ENCODE measurements at regions not wholly inside any gene's neighbourhood (a gene's known extent, or its start where the extent isn't known, plus 50 kb on each side); places are given as distances from the start of the nearest gene placed in this dataset.
"Not testable (repeated sequence)": the region's sequence is repeated elsewhere in the genome, so short reads cannot be mapped to it uniquely, and the experiment has no call there.

DNA sequence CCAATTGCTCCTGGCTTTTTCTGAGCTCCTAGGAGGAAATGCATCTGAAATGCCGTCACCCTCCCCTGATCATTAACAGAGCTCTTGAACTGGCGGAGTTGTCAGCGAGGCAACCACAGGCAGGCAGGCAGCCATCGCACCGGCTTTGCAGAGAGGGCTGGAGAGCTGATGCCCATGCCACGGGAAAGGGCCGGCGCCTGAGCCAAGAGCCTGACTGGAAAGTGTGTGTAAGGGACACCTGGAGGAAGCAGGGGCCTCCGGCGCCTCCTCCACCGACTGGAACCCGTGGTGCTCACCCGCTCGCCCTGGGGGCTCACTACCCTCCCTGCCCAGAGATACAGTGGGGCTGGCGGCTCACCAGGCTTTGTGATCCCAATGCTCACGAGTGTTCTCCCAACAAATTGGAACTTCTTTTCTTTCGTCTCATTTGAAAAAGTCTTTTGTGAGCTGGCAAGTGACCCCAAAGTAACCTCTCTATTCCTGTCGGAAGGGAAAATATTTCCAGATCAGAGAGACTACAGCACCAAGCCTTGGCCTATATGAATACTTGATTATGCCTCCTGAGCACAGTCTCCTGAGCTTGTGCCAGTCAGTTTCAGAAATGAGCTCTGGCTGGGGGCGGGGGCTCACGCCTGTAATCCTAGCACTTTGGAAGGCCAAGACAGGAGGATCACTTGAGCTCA lies 97.7 kb upstream of the SLC25A33 start:
- no peak for DNase-seq (ENCODE audit: low read depth)

DNA sequence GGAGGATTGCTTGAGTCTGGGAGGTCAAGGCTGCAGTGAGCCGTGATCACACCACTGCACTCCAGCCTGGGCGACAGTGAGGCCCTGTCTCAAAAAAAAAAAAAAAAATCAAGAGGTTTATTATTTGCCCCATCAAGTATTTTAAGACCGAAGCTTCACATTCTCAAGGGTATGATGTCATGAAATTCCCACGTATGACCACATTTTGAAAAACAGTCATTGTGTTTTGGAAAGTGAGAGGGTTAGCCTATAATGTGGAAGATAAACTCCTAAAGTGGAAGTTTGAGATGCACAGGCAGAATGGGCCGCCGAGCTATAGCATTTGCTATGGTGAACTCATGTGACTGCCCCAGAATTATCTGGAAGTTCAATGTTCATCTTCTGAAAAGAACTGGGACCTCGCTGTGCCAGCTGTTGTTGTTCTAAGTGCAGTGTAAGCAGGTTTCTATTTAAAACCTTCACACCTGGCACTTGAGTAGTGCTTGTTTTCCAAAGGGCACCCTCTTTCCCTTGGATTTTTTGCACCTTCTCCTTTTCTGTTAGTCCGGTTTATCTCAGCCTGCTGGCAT lies 96.9 kb upstream of the SLC25A33 start:
- no peak for DNase-seq (ENCODE audit: low read depth)

DNA sequence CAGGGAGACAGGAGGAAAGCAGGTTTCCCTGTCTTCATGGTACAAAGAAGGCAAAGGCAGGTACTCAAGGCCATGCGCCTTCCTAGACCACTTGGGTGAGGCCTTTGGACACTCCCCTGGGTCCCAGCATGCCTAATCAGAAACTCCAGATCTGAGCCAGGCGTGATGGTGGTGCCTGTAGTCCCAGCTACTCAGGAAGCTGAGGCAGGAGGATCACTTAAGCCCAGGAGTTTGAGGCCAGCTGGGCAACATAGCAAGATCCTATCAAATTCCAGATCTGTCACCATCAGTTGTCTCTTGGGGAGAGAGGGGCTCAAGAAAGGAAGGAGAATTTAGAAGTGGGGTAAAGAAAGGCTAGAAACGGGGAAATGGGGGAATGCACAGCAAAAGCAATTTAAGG lies 96.3 kb upstream of the SLC25A33 start:
- DNase-seq (ENCODE audit: low read depth), result no peak

DNA sequence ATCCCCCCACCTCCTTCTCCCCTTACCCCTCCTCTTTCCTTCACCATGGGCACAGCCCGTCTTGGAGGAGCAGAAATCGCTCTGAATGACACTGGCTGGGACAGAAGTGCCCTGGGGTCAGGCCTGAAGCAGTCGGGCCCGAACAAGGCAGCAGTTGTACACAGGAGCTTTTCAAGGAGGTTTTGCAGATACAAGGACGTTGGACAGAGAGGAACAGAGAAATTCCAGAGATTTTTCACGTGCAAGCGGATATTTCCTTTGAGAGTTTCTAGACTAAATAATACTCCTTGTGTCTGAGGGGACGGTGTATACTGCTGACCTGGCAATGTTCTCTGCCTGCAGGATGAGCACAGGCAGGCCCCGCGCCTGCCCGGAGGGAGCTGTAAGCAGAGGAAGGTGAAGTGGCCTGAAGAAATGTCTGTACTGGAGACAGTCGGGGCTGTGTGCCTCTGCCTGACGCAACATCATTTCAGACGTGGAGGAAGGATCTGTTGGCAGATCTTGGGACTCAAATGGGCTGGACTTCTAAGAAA lies 95.3 kb upstream of the SLC25A33 start:
- no peak for DNase-seq (ENCODE audit: low read depth)

DNA sequence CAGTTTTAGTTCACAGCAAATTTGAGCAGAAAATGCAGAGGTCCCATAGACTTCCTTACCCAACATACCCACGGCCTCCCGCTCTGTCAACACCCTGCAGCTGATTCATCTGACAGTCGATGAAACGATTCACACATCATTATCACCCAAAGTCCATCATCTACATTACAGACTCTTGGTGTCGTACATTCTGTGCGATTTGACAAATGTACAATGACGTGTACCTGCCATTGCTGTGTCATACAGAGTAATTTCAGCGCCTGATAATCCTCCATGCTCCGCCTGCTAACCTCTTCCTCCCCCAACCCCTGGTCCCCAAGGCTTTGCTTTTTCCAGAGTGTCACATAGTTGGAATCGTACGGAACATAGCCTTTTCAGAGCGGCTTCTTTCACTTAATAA lies 94.7 kb upstream of the SLC25A33 start:
- DNase-seq (ENCODE audit: low read depth), result no peak

DNA sequence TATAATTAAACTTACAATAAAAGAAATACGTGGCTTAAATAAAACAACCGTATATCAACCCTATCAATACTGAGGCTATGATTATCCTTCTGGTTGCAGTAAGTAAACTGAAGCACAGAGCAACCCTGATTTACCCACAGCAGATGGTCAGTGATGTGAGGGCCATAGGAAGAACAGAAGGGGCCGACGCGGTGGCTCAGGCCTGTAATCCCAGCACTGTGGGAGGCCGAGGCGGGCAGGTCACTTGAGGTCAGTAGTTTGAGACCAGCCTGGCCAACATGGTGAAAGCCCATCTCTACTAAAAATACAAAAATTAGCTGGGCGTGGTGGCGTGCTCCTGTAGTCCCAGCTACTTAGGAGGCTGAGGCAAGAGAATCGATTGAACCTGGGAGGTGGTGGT lies 94.2 kb upstream of the SLC25A33 start:
- DNase-seq (ENCODE audit: low read depth), result not testable (repeated sequence)

DNA sequence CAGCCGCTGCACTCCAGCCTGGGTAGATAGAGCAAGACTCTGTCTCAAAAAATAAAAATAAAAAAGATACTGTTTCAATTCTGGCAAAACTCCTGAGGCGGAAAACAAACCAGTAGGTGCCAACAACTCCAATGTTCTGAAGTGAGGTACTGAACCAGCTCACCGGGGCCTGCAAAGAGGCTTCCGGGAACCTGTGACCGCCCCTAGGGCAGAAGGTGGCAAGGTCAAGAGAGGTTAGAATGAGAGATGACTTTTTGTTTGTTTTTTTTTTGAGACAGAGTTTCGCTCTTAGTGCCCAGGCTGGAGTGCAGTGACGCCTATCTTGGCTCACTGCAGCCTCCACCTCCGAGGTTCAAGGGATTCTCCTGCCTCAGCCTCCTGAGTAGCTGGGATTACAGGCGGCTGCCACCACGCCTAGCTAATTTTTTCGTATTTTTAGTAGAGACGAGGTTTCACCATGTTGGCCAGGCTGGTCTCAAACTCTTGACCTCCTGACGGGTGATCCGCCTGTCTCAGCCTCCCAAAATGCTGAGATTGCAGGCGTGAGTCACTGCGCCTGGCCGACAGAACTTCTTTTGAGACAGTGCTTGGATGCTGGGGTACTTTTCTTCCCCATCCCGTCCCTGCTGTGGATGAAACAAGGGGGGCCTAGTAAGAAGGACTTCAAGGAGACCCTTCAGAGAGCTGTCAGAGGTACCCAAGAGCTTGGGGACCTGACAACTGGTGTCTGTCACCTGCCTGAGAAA lies 91.9 kb upstream of the SLC25A33 start:
- no peak for DNase-seq (ENCODE audit: low read depth)

DNA sequence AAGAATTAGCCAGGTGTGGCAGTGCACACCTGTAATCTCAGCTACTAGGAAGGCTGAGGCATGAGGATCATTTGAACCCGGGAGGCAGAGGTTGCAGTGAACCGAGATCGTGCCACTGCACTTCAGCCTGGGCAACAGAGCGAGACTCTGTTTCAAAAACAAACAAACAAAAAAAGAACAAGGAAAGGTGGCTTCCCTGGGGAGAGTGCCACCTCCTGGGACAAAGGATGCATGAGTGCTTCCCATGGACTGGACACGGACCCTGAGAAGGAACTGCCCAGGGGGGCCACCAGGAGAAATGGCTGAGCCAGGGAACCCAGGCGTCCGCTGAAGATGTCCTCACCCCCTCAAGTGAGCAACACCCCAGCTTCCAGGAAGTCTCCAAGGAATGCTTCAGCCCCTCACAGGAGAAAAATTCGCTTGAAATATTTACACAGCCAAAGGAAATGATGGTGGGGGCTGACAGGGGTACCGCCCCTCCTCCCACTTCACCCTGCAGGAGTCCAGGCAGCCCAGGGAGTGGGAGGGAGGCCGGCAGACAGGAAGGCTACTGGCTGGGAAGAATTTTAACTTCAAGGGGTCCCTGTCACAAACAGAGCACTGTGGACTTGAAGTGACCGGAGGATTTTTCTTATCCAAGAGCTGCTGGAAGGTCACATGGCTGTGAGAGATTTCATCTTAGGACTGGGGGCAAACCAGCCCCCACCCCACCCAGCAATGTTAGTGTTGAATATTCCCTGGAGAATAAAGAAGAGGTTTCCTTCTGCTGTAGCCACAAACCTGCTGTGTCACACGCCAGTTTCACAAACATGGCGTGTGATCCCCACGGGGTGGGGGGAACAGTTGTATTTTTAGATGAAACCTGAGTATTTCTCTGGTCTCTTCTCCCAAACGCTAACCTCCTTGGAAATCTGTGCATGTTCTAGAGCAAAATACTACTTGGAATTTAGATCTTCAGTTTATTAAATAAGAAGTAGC lies 90.8 kb upstream of the SLC25A33 start:
- no peak for DNase-seq (ENCODE audit: low read depth)

DNA sequence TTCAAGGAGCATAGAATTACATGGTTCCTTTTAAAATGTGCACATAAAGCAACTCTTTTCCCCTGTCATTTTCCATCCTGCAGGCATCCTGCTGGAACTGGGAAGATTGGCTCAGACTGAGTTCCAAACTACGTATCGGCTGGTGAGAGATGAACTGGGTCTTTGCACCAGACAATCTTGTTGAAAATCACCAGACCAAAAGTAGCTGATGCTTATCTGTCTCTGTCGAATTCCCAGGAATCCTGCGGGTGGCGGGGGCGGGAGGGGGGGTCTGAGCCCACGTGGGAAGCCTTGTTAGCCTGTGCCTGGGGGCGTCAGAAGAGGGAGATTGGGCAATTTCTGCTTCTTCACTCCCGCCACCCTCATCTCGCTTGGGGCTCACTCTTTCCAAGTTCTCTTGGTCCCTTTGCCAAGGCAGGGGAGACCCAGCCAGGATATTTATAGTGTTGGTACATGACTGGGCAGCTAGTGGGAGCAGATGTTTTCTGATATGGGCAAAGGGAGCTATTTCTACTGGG lies 90.1 kb upstream of the SLC25A33 start:
- DNase-seq (ENCODE audit: low read depth), result no peak

DNA sequence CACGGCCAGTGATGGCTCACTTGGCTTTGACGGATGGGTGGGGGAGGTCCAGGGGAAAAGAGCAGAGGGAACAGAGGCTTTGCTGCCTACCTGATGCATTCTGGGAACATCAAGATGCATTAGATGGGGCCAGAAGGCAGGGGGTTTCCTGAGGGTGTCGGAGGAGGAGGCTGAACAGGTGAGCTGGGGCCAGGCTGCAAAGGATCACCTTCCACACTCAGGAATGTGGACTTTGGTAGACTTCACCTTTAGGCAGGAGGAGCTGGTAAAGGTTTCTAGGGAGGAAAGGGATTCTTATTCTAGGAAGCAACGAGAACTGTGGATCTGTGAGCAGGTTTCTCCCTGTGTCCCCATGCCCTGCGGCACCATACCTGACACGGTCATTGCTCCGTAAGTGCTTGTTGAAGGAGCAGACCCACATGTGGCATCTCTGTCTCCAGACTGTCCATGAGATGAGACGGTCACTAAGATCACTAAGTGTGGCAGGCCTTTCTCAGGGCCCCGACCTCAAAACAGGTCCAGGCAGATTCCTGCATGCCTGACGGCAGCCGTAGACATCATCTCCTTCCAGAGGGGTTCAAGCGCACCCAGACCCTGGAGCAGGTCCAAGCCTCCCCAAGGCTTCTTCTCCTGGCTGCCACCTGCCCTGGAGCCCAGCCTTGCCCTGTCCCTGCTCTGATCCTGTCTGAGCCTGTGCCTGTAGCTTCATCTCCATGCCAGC lies 89.1 kb upstream of the SLC25A33 start:
- DNase-seq (ENCODE audit: low read depth), result no peak

DNA sequence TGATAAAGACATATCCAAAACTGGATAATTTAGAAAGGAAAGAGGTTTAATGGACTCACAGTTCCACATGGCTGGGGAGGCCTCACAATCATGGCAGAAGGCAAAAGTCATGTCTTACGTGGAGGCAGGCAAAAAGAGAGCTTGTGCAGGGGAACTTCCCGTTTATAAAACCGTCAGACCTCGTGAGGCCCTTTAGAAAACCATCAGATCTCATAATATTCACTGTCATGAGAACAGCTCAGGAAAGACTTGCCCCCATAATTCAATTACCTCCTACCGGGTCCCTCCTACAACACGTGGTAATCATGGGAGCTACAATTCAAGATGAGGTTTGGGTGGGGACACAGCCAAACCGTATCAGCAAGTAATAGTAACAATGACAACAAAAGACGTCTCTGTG lies 88.2 kb upstream of the SLC25A33 start:
- no peak for DNase-seq (ENCODE audit: low read depth)

DNA sequence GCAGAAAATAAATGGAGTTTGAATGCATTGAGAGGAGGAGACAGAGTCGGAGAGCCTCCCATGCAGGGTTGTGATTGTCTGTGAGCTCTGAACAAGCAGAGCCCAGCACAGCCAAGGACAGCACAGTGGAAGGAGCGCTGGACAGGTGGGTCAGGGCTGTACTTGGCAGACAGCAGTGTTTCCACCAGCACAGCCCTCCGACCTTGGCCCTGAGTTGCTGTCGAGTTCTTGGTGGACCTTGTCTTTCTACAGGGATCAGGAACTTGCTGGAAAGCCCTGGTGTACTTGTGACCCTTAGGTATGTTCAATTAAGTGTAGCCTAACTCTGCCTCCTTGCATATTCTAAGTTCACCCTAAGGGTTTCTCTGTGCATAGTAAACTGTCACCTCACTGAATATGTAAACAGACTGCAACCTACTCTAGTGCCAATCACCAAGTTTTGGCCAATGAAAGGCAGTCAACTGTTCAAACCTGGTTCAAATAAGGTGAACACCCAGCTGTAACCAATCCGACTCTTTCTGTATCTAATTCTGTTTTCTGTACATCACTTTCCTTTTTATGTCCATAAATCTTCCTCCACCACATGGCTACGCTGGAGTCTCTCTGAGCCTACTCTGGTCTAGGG lies 86.6 kb upstream of the SLC25A33 start:
- no peak for DNase-seq (ENCODE audit: low read depth)

DNA sequence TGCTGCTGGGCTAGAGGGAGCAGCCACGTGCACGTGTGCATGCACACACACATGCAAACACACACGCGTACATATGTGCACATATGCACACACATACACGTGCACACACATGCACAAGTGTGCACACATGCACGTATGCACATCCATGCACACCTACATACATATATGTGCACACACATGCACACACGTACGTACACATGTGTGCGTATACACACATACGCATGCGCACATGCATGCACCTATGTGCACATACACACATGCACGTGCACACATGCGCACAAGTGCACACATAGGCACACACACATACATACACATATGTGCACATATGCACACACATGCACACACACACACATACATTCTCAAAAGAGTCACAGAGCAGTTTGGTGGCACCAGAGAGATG lies 85.9 kb upstream of the SLC25A33 start:
- DNase-seq (ENCODE audit: low read depth), result no peak

DNA sequence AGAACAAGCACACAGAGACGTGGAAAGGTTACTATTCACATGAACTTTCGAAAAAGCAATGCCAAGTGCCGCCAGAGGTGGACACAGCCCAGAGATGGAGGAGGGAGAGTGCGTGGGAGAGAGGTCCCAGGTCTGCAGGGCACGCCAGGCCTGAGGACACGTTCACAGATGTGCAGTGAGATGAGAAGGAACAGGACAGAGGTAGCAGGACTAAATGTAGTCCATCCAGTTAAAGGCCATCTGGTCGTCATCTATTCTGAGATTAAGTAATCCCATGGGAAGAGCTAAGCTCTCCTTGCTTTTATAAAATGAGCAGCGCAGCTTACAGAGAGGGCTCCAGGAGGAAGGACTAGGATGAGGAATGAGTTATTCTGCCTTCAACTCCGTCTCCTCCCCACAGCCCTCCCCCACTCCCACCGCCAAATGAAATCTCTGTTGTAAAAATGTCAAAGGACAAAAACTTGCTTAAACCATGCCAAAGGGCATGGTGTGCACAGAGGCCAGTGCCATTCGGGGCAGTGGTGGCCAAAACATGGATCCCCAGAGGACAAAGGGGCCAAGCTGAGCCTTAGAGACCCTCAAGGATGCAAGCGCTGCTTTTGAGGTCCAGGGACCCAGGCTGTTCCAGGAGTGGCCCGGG lies 85.4 kb upstream of the SLC25A33 start:
- DNase-seq (ENCODE audit: low read depth), result no peak

DNA sequence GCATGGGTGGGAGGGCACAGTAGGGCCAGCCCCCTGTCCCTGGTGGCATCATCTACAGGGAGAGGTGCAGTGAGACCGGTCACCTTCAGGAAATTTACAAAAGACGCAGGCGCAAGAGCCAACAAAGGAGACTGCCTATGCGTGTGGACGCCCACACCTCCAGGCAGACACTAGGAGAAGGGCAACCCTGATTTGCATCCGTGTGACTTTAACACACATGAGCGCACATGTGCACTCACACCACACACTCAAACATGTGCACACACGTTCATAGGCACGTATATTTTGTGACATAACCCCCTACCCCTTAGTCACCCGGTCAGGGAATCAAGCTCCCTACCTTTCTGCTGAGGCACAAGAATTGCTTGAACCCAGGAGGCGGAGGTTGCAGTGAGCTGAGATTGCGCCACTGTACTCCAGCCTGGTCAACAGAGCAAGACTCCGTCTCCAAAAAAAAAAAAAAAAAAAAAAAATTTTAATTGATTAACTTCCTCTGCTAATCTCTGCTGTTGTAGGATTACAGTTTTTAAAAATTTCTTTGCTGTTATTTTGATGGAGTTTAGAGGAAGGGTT lies 84.7 kb upstream of the SLC25A33 start:
- DNase-seq (ENCODE audit: low read depth), result no peak

DNA sequence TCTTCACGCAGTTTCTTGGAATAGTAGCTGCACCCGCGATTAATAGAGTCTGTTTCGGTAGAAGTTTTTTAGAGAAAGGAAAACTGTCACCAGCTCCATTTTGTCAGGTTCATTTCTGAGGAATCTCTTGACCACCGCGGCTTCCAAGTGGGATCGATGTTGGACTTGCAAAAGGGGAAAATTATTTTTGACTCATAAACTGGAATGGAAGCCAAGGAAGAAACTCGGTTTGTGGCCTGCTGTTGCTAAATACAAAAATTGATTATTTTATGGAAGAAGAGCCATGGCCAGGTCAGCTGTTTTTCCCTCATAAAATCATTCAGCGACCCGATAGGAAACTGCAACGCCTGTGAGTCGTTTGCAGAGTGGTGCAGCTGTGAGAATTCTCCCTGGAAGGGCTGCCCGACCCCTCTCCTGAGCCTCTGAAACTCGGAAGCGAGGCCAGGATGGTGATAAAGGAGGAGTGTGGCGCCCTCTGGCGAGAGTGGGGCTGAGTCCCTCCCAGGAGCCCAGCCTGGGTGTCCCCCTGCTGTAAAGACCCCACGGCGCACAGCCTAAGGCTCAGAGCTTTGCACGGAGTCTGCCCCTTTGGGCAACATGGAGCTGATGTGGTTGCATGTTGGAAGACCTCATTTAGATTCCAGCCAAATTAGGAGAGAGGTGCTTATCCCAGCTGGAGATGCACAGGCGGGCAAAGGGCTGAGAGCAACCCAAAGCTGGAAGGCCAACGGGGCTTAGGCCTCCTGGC lies 83.6 kb upstream of the SLC25A33 start:
- DNase-seq (ENCODE audit: low read depth), result peak; percentile 45

DNA sequence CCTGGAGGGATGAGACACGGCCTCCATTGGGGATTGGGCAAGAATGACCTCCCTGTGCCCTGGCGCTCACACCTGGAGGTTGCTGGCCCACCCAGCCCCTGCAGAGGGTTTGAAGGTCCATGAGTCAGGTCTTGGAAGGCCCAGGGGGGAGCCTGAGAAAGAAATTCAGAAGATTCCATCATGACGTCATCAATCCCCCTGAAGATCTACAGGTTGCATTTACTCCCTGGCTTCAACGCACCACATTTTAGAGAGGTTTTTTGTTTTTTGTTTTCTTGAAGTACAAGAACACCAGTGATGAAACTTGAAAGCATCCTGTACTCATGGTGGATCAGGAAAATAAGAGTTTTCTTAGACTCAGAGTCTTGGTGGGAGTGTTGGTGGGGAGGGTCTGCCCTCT lies 82.4 kb upstream of the SLC25A33 start:
- no peak for DNase-seq (ENCODE audit: low read depth)

DNA sequence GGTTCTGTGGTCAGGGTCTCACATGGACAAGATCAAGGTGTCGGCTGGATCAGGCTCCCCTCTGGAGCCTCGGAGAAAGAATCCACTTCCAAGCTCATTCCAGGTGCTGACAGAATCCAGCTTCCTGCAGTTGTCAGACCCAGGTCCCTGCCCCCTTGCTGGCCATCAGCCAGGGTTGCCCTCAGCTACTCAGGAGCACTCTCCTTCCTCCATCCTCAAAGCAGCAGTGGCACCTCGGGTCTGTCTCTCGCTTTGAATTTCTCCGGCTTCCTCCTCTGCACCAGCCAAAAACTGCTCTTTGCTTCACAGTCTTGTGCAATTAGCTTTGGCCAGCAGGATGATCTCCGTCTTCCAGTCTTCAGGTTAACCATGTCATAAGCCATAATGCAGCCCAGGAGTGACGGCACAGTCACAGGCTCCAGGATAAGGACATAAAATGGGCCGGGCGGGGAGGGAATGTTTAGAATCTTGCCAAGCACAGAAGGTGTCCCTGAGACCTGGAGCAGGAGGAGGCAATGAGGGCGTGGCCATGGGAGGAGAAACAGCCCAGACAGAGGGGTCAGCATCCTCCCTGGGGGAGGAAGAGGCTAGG lies 79.4 kb upstream of the SLC25A33 start:
- DNase-seq (ENCODE audit: low read depth), result no peak

DNA sequence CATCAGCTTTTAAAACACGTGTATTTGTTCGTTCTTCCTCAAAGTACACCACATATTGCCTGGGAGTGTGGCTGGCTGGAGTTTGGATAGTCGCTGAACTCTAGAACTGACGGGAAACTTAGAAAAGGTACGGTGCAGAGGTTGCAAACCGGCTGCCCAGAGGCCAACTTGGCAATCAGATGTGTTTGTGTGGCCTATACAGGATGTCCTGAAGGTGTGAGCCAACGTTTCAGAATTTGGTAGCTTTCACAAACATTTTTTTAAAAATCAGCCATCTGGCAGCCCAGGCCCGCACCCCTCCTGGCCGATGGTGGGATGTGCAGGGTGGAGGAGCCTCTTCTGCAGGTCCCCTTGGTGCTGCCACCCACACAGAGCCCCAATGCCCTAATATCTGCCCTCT lies 73.6 kb upstream of the SLC25A33 start:
- DNase-seq (ENCODE audit: low read depth), result no peak
